MM.1S (cell line): ENCODE measurements at regions not wholly inside any gene's neighbourhood (a gene's known extent, or its start where the extent isn't known, plus 50 kb on each side); places are given as distances from the start of the nearest gene placed in this dataset.

Source experiments
- CTCF ChIP-seq: fragments of 300-600 bp; sonication (generic); IDR thresholded peaks from 2 replicates; pipeline ENCODE4 v1.5.1; 2016; ENCODE audit warnings: antibody characterized with exemption, low read length, mixed read lengths
- EZH2 ChIP-seq: fragments of 300-600 bp; sonication (generic); optimal IDR thresholded peaks from 2 replicates; pipeline ENCODE3; 2017; ENCODE audit warnings: low read depth, mild to moderate bottlenecking, antibody characterized with exemption, low read length, mixed read lengths

GRCh38 chr7:106570948-106571418 is 90.0 kb downstream of the CCDC71L start:
- no peak for TF ChIP-seq CTCF
- TF ChIP-seq EZH2: no peak
